ENCODE measurements at regions not wholly inside any gene's neighbourhood (a gene's known extent, or its start where the extent isn't known, plus 50 kb on each side); places are given as distances from the start of the nearest gene placed in this dataset.

GRCh38 chr4:96681218-96681617 lies 841.3 kb downstream of the PDHA2 start:
- DNase-seq (ENCODE audit: low read depth), result no peak

- DNase-seq (ENCODE audit: low read depth), result no peak
Measured at GRCh38 chr4:96685691-96686090, 845.8 kb downstream of the PDHA2 start.

- DNase-seq (ENCODE audit: low read depth), result peak; percentile 8
Measured at GRCh38 chr4:96691521-96691920, 851.6 kb downstream of the PDHA2 start.

GRCh38 chr4:96698831-96699230 lies 858.9 kb downstream of the PDHA2 start:
- DNase-seq (ENCODE audit: low read depth), result no peak

- DNase-seq (ENCODE audit: low read depth), result no peak
Measured at GRCh38 chr4:96703265-96703664, 863.4 kb downstream of the PDHA2 start.

GRCh38 chr4:96708766-96709165 lies 868.9 kb downstream of the PDHA2 start:
- no peak for DNase-seq (ENCODE audit: low read depth)

GRCh38 chr4:96713271-96713850 lies 873.5 kb downstream of the PDHA2 start:
- no peak for DNase-seq (ENCODE audit: low read depth)

GRCh38 chr4:96729641-96730040 lies 889.7 kb downstream of the PDHA2 start:
- no peak for DNase-seq (ENCODE audit: low read depth)

GRCh38 chr4:96730432-96730831 lies 890.5 kb downstream of the PDHA2 start:
- DNase-seq (ENCODE audit: low read depth), result no peak

GRCh38 chr4:96736352-96736889 lies 896.5 kb downstream of the PDHA2 start:
- no peak for DNase-seq (ENCODE audit: low read depth)

GRCh38 chr4:96739101-96739500 lies 899.2 kb downstream of the PDHA2 start:
- no peak for DNase-seq (ENCODE audit: low read depth)

GRCh38 chr4:96742332-96743014 lies 902.6 kb downstream of the PDHA2 start:
- DNase-seq (ENCODE audit: low read depth), result no peak

GRCh38 chr4:96744676-96745075 lies 904.8 kb downstream of the PDHA2 start:
- DNase-seq (ENCODE audit: low read depth), result no peak

- DNase-seq (ENCODE audit: low read depth), result no peak
Measured at GRCh38 chr4:96753216-96753615, 913.3 kb downstream of the PDHA2 start.

GRCh38 chr4:96755569-96756484 lies 915.9 kb downstream of the PDHA2 start:
- DNase-seq (ENCODE audit: low read depth), result no peak

- DNase-seq (ENCODE audit: low read depth), result no peak
Measured at GRCh38 chr4:96756584-96756983, 916.7 kb downstream of the PDHA2 start.

GRCh38 chr4:96763546-96763945 lies 923.7 kb downstream of the PDHA2 start:
- no peak for DNase-seq (ENCODE audit: low read depth)

GRCh38 chr4:96766359-96766758 lies 926.5 kb downstream of the PDHA2 start:
- no peak for DNase-seq (ENCODE audit: low read depth)

- no peak for DNase-seq (ENCODE audit: low read depth)
Measured at GRCh38 chr4:96767815-96768480, 928.1 kb downstream of the PDHA2 start.

GRCh38 chr4:96775501-96775900 lies 935.6 kb downstream of the PDHA2 start:
- peak; percentile 63 for DNase-seq (ENCODE audit: low read depth)

GRCh38 chr4:96776920-96777527 lies 937.1 kb downstream of the PDHA2 start:
- DNase-seq (ENCODE audit: low read depth), result no peak

- no peak for DNase-seq (ENCODE audit: low read depth)
Measured at GRCh38 chr4:96784336-96784735, 944.4 kb downstream of the PDHA2 start.

Measured in CMK (cell line).